ENCODE measurements at regions not wholly inside any gene's neighbourhood (a gene's known extent, or its start where the extent isn't known, plus 50 kb on each side); places are given as distances from the start of the nearest gene placed in this dataset.

DNA sequence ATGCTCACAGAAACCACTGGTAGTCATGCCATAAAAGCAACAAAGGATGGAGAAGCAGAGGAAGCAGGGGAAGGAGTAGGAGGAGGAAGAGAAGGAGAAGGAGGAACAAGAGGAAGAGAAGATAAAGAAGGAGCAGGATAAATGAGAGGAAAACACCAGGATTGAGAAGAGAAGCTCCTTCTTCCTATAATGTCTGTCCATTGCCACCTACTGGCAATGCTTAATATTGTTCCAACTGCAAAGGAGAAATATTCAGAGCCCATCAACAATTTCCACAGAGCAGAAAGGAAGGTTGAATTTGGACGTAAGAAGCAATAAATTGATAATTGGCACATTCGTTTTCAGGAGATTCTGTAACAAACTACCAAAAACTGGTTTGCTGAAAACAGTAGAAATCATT, 898.4 kb downstream of the SLC16A7 start:
- H2AFZ ChIP-seq (ENCODE audit: low read depth), result peak overlapping the region; percentile 20; the same call in 1 of the 2 replicates

DNA sequence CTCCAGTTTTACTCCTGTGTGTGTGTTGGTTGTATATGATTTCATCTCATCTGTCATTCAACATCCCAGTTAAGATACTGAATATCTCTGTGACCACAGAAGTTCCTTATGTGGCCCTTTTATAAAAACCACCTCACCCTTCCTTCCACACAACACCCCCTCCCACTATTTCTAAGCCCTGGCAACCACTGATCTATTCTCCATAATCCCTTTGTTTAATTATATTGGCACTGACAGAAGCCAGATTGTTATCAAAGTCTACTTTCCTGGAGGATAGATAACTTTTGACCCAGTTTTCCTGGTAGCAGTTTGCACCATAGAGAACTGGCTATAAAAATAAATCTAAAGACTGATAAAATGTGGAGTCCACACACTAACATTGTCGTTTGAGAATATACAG, 902.8 kb downstream of the SLC16A7 start:
- no peaks in the 10 kb centered on the region for H3K79me2 ChIP-seq (ENCODE audit: insufficient read depth, low read depth)
- no peak overlapping the region for H2AFZ ChIP-seq (ENCODE audit: low read depth)
- H3K36me3 ChIP-seq (ENCODE audit: insufficient read depth), result no peaks in the 10 kb centered on the region
- no peak overlapping the region for H3K9ac ChIP-seq
- H3K27ac ChIP-seq, result no peak overlapping the region
- H3K4me3 ChIP-seq (IDR thresholded peaks at IDR 0.05; ENCODE audit: insufficient read depth, low read depth, low read length), result no peak overlapping the region
- TF ChIP-seq, protein P1, sequence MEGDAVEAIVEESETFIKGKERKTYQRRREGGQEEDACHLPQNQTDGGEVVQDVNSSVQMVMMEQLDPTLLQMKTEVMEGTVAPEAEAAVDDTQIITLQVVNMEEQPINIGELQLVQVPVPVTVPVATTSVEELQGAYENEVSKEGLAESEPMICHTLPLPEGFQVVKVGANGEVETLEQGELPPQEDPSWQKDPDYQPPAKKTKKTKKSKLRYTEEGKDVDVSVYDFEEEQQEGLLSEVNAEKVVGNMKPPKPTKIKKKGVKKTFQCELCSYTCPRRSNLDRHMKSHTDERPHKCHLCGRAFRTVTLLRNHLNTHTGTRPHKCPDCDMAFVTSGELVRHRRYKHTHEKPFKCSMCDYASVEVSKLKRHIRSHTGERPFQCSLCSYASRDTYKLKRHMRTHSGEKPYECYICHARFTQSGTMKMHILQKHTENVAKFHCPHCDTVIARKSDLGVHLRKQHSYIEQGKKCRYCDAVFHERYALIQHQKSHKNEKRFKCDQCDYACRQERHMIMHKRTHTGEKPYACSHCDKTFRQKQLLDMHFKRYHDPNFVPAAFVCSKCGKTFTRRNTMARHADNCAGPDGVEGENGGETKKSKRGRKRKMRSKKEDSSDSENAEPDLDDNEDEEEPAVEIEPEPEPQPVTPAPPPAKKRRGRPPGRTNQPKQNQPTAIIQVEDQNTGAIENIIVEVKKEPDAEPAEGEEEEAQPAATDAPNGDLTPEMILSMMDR (conservative IDR thresholded peaks at IDR 0.05; ENCODE audit: low read depth, low read length), result no peak
- H3K4me1 ChIP-seq (ENCODE audit: low read depth, poor library complexity, severe bottlenecking), result no peaks in the 10 kb centered on the region
- no peak overlapping the region for H3K4me2 ChIP-seq
- no peaks in the 10 kb centered on the region for H3K27me3 ChIP-seq (ENCODE audit: insufficient read depth, low read depth)
- no peaks in the 10 kb centered on the region for H4K20me1 ChIP-seq (ENCODE audit: insufficient read depth)

More for the DNA sequence above, 898.4 kb downstream of the SLC16A7 start:
- Histone ChIP-seq H3K4me3 (IDR thresholded peaks at IDR 0.05; ENCODE audit: insufficient read depth, low read depth, low read length) (no peak overlapping the region), H3K4me2 (no peak overlapping the region), H3K27ac (no peak overlapping the region), H3K4me1 (ENCODE audit: low read depth, poor library complexity, severe bottlenecking) (no peaks in the 10 kb centered on the region), H3K36me3 (ENCODE audit: insufficient read depth) (no peaks in the 10 kb centered on the region), H3K79me2 (ENCODE audit: insufficient read depth, low read depth) (no peaks in the 10 kb centered on the region), H4K20me1 (ENCODE audit: insufficient read depth) (no peaks in the 10 kb centered on the region), H3K27me3 (ENCODE audit: insufficient read depth, low read depth) (no peaks in the 10 kb centered on the region), H3K9ac (no peak overlapping the region)
- TF ChIP-seq, protein P1 (conservative IDR thresholded peaks at IDR 0.05; ENCODE audit: low read depth, low read length), result peak; percentile 72

DNA sequence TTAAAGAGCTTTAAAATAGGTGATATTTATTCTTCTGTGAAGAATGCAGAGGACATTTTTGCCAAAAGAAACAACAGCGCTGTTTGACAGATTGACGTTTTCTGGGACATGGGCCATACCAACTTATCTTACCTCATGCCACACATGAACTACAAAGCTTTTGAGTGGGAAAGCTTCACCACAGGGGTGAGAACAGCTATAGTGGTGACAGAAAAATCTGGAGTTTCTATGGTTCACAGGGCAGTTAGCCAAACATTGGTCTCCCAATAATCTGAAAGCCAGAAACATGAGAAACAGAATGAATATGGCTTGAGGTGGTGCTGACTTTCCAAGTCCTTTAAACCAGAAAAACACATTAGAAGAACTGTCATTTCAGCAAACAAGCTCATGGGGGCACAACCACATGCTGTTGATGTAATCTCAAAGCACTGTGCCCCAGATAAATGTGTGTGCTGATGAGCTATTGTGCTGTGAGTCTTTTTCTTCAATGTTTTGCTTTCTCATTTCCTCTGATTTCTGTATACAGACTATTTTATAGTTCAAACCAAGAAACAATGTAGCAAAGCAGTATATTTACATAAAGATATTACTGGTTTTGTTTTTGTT, 905.4 kb downstream of the SLC16A7 start:
- H3K4me2 ChIP-seq, result no peak overlapping the region

DNA sequence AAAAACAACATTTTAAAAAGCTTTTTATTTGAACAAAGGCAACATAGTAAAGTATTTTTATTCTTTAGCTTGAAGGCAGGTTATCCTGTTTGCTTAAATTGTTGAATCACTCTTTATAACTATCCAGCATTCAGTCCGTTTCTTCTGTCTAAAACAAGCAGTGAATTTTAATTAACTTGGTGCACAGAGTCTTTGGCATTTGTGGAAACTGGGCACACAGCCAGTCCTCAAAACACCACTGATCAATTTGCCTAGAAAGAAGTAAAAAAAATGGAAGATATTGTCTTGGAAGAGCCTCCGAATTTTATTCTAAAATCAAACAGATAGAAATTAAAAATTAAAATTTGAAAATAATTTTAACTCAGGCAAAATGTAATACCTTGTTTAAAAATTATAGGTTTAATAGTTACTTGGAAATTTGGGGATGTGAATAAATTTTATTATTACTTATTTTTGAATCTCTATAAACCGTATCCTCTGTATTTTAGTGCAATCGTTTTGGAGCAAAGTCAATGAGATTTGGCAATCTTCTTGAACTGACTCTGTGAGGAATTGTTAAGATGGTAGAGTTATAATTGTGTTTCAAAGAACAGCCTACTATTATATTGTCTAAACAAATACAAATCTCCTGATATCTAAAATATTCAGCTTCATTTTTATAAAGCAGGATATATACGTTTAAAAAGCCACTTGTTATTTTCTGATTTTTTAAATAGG, 927.0 kb downstream of the SLC16A7 start:
- Histone ChIP-seq H2AFZ (ENCODE audit: low read depth) (no peak overlapping the region), H4K20me1 (ENCODE audit: insufficient read depth) (no peaks in the 10 kb centered on the region), H3K9ac (no peak overlapping the region), H3K27ac (no peak overlapping the region), H3K27me3 (ENCODE audit: insufficient read depth, low read depth) (no peaks in the 10 kb centered on the region), H3K4me2 (no peak overlapping the region), H3K4me3 (IDR thresholded peaks at IDR 0.05; ENCODE audit: insufficient read depth, low read depth, low read length) (no peak overlapping the region), H3K36me3 (ENCODE audit: insufficient read depth) (no peaks in the 10 kb centered on the region), H3K79me2 (ENCODE audit: insufficient read depth, low read depth) (no peaks in the 10 kb centered on the region), H3K4me1 (ENCODE audit: low read depth, poor library complexity, severe bottlenecking) (no peaks in the 10 kb centered on the region)
- TF ChIP-seq, protein P1 (conservative IDR thresholded peaks at IDR 0.05; ENCODE audit: low read depth, low read length), result no peak

More for the DNA sequence above, 905.4 kb downstream of the SLC16A7 start:
- no peaks in the 10 kb centered on the region for H3K79me2 ChIP-seq (ENCODE audit: insufficient read depth, low read depth)
- no peaks in the 10 kb centered on the region for H3K27me3 ChIP-seq (ENCODE audit: insufficient read depth, low read depth)
- TF ChIP-seq, protein P1 (conservative IDR thresholded peaks at IDR 0.05; ENCODE audit: low read depth, low read length), result no peak
- H2AFZ ChIP-seq (ENCODE audit: low read depth), result no peak overlapping the region
- no peak overlapping the region for H3K9ac ChIP-seq
- no peaks in the 10 kb centered on the region for H3K36me3 ChIP-seq (ENCODE audit: insufficient read depth)
- H3K4me3 ChIP-seq (IDR thresholded peaks at IDR 0.05; ENCODE audit: insufficient read depth, low read depth, low read length), result no peak overlapping the region
- no peaks in the 10 kb centered on the region for H4K20me1 ChIP-seq (ENCODE audit: insufficient read depth)
- H3K27ac ChIP-seq, result no peak overlapping the region
- H3K4me1 ChIP-seq (ENCODE audit: low read depth, poor library complexity, severe bottlenecking), result no peaks in the 10 kb centered on the region
